ENCODE measurements at regions not wholly inside any gene's neighbourhood (a gene's known extent, or its start where the extent isn't known, plus 50 kb on each side); places are given as distances from the start of the nearest gene placed in this dataset.

DNA sequence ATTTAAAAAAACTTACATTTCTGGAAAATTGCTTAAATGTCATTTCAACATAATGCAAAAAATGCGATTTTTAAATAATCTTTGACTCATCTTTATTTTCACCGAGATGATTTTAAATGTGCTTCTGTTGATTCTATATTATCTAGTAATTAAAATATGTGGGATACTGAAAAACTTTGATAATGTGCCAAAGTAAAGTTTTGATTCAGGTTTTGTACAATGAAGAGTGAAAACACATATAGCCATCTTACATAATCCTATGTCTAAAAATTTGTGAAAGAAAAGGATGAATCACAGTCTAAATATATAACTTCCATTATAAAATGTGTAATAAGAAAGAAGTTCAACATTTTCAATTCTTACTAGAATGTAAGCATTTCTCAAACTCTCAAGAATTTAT is 204.3 kb upstream of the ZC3H15 start:
- Histone ChIP-seq H3K27ac (no peak overlapping the region), H3K4me3 (no peak overlapping the region), H3K9me3 (no peaks in the 10 kb centered on the region), H3K36me3 (no peaks in the 10 kb centered on the region), H3K27me3 (no peaks in the 10 kb centered on the region), H3K4me1 (no peaks in the 10 kb centered on the region)
- intact Hi-C loops (cut with DNase I) = no loop called here
- WGBS, 2 donors = 67 to 82% methylated on average over 2 of the region's 2 CpGs
- no peak for TF ChIP-seq POLR2A (IDR thresholded peaks at IDR 0.05)
- TF ChIP-seq, protein P1, sequence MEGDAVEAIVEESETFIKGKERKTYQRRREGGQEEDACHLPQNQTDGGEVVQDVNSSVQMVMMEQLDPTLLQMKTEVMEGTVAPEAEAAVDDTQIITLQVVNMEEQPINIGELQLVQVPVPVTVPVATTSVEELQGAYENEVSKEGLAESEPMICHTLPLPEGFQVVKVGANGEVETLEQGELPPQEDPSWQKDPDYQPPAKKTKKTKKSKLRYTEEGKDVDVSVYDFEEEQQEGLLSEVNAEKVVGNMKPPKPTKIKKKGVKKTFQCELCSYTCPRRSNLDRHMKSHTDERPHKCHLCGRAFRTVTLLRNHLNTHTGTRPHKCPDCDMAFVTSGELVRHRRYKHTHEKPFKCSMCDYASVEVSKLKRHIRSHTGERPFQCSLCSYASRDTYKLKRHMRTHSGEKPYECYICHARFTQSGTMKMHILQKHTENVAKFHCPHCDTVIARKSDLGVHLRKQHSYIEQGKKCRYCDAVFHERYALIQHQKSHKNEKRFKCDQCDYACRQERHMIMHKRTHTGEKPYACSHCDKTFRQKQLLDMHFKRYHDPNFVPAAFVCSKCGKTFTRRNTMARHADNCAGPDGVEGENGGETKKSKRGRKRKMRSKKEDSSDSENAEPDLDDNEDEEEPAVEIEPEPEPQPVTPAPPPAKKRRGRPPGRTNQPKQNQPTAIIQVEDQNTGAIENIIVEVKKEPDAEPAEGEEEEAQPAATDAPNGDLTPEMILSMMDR (IDR thresholded peaks at IDR 0.05) = no peak
- DNase-seq = no peak

DNA sequence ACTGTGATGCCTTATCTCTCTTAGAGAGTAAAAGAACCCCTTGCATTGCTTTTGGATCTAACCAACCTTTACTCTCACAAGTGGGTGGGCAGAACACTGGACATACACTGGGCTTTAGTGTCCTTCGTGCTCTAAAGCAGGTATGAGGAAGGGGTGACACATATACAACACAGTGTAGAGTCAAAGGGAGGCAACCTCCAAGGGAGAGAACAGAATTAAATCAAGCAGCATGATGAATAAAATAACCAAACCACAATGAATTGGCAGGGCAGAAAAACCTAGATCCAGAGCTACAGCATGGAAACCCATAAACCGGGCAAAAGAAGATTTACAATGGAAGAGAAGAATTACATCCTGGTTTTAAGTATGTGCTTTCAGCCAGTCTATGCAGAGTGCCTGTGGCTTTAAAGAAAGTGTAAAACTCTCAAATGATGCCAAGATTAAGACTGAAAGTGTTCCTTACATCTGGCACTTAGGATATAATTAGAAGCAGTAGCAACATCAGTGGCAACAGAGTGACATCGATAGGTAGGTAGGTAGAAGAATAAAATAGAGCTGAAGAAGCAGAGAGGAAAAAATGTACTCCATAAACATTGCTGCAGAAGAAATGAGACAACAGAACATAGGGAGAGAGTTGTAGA is 191.7 kb upstream of the ZC3H15 start:
- no peaks in the 10 kb centered on the region for H3K4me1 ChIP-seq
- no peak for TF ChIP-seq POLR2A (IDR thresholded peaks at IDR 0.05)
- TF ChIP-seq, protein P1 (IDR thresholded peaks at IDR 0.05) = no peak
- DNase-seq = no peak
- H3K27ac ChIP-seq = no peak overlapping the region
- no peaks in the 10 kb centered on the region for H3K9me3 ChIP-seq
- intact Hi-C loops (cut with DNase I) = no loop called here
- no peaks in the 10 kb centered on the region for H3K36me3 ChIP-seq
- H3K4me3 ChIP-seq = no peak overlapping the region
- no peaks in the 10 kb centered on the region for H3K27me3 ChIP-seq
- 67 to 80% methylated on average over 2 to 3 of the region's 3 CpGs for WGBS, 2 donors

DNA sequence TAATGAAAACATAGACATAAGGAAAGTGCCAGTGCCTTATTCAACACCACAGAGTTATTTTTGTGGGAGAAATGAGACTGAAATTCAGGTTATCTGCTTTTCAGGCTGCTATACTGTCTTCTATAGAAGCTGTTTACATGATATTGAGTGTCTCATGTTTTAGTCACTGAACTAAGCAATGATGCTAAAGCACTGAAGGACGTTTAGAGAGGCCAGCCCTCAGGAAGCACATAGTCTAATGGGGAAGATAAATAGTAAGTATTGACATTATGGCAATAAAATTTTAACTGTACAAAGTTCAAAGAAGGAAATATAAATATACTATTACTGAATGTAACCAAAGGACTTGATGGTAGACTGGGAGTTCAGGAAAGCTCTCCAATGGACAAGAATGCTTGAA is 186.4 kb upstream of the ZC3H15 start:
- Histone ChIP-seq H3K27me3 (no peaks in the 10 kb centered on the region), H3K9me3 (no peaks in the 10 kb centered on the region), H3K4me3 (no peak overlapping the region), H3K36me3 (no peaks in the 10 kb centered on the region), H3K27ac (no peak overlapping the region), H3K4me1 (no peaks in the 10 kb centered on the region)
- DNase-seq = no peak
- intact Hi-C loops (cut with DNase I) = no loop called here
- TF ChIP-seq POLR2A (IDR thresholded peaks at IDR 0.05) = no peak
- TF ChIP-seq, protein P1 (IDR thresholded peaks at IDR 0.05) = no peak
- WGBS, 2 donors = 45 to 50% methylated on average over 1 of the region's 1 CpG

DNA sequence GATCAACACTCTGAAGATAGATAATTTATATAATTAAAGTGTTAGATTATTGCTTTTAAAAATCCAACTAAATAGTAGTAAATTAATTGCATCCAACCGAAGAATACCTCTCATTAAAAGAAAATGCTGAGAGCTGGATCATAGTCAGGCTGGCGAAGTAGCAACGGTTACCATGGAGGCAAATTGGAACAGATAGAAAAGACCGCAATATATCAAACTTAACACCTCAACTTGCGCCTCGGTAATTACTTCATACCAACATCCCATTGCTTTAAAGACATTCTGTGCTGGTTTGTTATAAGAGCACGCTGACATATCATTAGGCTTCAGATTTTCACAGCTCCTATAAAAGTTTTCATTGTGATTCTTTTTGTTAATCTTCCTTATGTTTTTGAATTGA is 183.8 kb upstream of the ZC3H15 start:
- Histone ChIP-seq H3K9me3 (no peaks in the 10 kb centered on the region), H3K27me3 (no peaks in the 10 kb centered on the region), H3K4me1 (no peaks in the 10 kb centered on the region), H3K4me3 (no peak overlapping the region), H3K36me3 (no peaks in the 10 kb centered on the region), H3K27ac (no peak overlapping the region)
- WGBS, 2 donors = 90% methylated on average over 7 of the region's 7 CpGs
- no peak for DNase-seq
- intact Hi-C loops (cut with DNase I) = no loop called here
- TF ChIP-seq, protein P1 (IDR thresholded peaks at IDR 0.05) = no peak
- no peak for TF ChIP-seq POLR2A (IDR thresholded peaks at IDR 0.05)

DNA sequence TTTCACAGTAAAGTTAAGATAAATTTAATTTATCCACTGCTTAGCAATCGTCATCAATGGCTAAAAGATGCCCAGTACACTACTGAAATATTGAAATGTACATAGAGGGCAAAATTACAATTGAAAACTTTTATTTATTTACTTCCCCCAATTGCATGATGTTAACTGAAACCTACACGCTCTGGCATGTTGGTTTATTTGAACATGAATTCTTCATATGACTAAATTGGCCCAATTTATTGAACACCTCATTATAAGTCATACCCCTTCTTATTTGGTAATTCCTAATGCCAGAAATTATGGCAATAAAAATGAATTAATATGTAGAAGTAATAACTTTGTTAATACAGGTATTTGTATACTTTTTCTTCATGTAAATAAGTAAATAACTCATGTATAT is 183.0 kb upstream of the ZC3H15 start:
- Histone ChIP-seq H3K27ac (no peak overlapping the region), H3K9me3 (no peaks in the 10 kb centered on the region), H3K36me3 (no peaks in the 10 kb centered on the region), H3K27me3 (no peaks in the 10 kb centered on the region), H3K4me3 (no peak overlapping the region), H3K4me1 (peaks cover 0 to 7% (median 1%) of the 10 kb centered on the region in 3 donors)
- intact Hi-C loops (cut with DNase I) = no loop called here
- no peak for DNase-seq
- WGBS, 2 donors = 62 to 63% methylated on average over 2 of the region's 2 CpGs
- TF ChIP-seq, protein P1 (IDR thresholded peaks at IDR 0.05) = no peak
- no peak for TF ChIP-seq POLR2A (IDR thresholded peaks at IDR 0.05)

All from esophagus squamous epithelium (tissue), 5 donors.